ENCODE measurements at regions not wholly inside any gene's neighbourhood (a gene's known extent, or its start where the extent isn't known, plus 50 kb on each side); places are given as distances from the start of the nearest gene placed in this dataset.

DNA sequence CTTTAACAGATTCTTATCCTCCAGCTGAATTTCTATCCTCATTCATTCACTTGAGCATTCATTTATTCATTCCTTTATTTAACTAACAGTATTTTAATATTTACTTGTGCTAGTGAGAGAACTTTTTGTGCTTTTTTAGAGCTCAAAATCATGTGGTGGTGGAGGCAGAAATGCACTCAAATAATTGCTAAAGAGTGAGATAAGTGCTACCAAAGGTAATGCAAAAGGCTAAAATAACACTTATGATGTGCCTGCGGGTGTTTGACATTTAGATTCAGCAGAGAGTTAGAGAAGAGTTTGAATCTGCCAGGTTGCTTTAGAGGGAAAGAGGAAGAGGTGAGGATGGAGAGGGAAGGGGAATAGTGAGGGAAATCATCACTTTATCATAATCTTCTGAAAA is 431.5 kb upstream of the EDIL3 start:
- H3K27ac ChIP-seq (ENCODE audit: extremely low read length, insufficient read depth, low read length), result no peak overlapping the region
- FAIRE-seq (no peak), ATAC-seq (no peak), DNase-seq (ENCODE audit: low spot score) (no peak)
- no peaks in the 10 kb centered on the region for H3K9me3 ChIP-seq (ENCODE audit: low read length)
- intact Hi-C loops (cut with micrococcal nuclease; ENCODE audit: unreplicated experiment), result no loop called here
- no peak overlapping the region for H2AFZ ChIP-seq (ENCODE audit: low read length)
- no TSS peak for BruUV-seq (replicated peaks)
- H3K4me1 ChIP-seq (ENCODE audit: insufficient read depth, low read length), result no peaks in the 10 kb centered on the region
- H3K79me2 ChIP-seq (ENCODE audit: insufficient read depth, low read length), result no peaks in the 10 kb centered on the region
- ChIA-PET CTCF (ENCODE audit: low intra/inter-chr PET ratio, low total read pairs) (no interaction called here), POLR2A (no interaction called here)
- WGBS (ENCODE audit: low lambda C conversion rate), result 0% methylated on average over 1 of the region's 1 CpG
- no peak overlapping the region for H3K4me3 ChIP-seq (replicated peaks in 1 of 3; ENCODE audit: insufficient read depth in 1 of 3, low read depth in 2 of 3, low read length in 3 of 3)
- H3K36me3 ChIP-seq (replicated peaks in 1 of 2; ENCODE audit: control insufficient read depth in 1 of 2, insufficient read depth in 2 of 2, low read length in 2 of 2), result no peaks in the 10 kb centered on the region
- no peaks in the 10 kb centered on the region for H3K27me3 ChIP-seq (ENCODE audit: control insufficient read depth in 1 of 2, insufficient read depth in 2 of 2, low read length in 2 of 2)
- in situ Hi-C loops (cut with HindIII; ENCODE audit: extremely low pct_ligation_motif_present, low pct_unique_long_range_greater_than_20kb), result no loop called here
- no peaks in the 10 kb centered on the region for H4K20me1 ChIP-seq (ENCODE audit: insufficient read depth, low read length)
- H3K9ac ChIP-seq (ENCODE audit: insufficient read depth, low read depth, low read length), result no peak overlapping the region
- TF ChIP-seq NFIC (IDR thresholded peaks at IDR 0.05; ENCODE audit: low read length), result no peak
- no peak overlapping the region for H3K4me2 ChIP-seq (ENCODE audit: low read depth, low read length)

DNA sequence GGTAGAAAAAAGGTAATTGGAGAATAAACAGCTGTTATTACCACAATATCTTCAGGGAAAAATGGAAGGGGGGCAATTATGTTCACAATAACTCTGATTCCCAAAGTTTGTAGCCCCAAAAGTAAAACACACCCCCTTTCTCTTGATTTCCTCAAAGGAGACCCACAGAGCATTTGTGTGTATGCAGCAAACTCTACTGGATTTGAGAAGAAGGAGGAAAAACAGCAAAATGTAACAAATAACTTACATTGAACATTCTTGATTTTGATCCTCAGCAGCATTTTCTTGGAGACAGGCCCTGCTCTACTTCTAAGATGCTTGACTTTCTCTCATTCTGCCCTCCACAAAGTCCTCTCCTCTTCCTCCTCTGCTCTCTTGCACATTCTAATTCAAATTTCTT is 420.8 kb upstream of the EDIL3 start:
- in situ Hi-C loops (cut with HindIII; ENCODE audit: extremely low pct_ligation_motif_present, low pct_unique_long_range_greater_than_20kb) (no loop called here), intact Hi-C loops (cut with micrococcal nuclease; ENCODE audit: unreplicated experiment) (no loop called here)
- ATAC-seq (no peak), DNase-seq (ENCODE audit: low spot score) (no peak), FAIRE-seq (no peak)
- no peak overlapping the region for H3K4me3 ChIP-seq (replicated peaks in 1 of 3; ENCODE audit: insufficient read depth in 1 of 3, low read depth in 2 of 3, low read length in 3 of 3)
- no peaks in the 10 kb centered on the region for H3K4me1 ChIP-seq (ENCODE audit: insufficient read depth, low read length)
- POLR2A ChIA-PET, result no interaction called here
- H2AFZ ChIP-seq (ENCODE audit: low read length), result no peak overlapping the region
- CTCF ChIA-PET (ENCODE audit: low intra/inter-chr PET ratio, low total read pairs), result no interaction called here
- no peaks in the 10 kb centered on the region for H3K27me3 ChIP-seq (ENCODE audit: control insufficient read depth in 1 of 2, insufficient read depth in 2 of 2, low read length in 2 of 2)
- TF ChIP-seq HMG20B (CRISPR knock-in tag; conservative IDR thresholded peaks at IDR 0.05), result no peak
- no peak for TF ChIP-seq MAFG (CRISPR knock-in tag; IDR thresholded peaks at IDR 0.05)
- no peak for TF ChIP-seq RXRA (CRISPR knock-in tag; IDR thresholded peaks at IDR 0.05)
- TF ChIP-seq, protein P1, sequence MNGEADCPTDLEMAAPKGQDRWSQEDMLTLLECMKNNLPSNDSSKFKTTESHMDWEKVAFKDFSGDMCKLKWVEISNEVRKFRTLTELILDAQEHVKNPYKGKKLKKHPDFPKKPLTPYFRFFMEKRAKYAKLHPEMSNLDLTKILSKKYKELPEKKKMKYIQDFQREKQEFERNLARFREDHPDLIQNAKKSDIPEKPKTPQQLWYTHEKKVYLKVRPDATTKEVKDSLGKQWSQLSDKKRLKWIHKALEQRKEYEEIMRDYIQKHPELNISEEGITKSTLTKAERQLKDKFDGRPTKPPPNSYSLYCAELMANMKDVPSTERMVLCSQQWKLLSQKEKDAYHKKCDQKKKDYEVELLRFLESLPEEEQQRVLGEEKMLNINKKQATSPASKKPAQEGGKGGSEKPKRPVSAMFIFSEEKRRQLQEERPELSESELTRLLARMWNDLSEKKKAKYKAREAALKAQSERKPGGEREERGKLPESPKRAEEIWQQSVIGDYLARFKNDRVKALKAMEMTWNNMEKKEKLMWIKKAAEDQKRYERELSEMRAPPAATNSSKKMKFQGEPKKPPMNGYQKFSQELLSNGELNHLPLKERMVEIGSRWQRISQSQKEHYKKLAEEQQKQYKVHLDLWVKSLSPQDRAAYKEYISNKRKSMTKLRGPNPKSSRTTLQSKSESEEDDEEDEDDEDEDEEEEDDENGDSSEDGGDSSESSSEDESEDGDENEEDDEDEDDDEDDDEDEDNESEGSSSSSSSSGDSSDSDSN (CRISPR knock-in tag; IDR thresholded peaks at IDR 0.05), result no peak
- H3K9ac ChIP-seq (ENCODE audit: insufficient read depth, low read depth, low read length), result no peak overlapping the region
- no peaks in the 10 kb centered on the region for H3K79me2 ChIP-seq (ENCODE audit: insufficient read depth, low read length)
- no peak overlapping the region for H3K4me2 ChIP-seq (ENCODE audit: low read depth, low read length)
- H3K9me3 ChIP-seq (ENCODE audit: low read length), result no peaks in the 10 kb centered on the region
- H4K20me1 ChIP-seq (ENCODE audit: insufficient read depth, low read length), result no peaks in the 10 kb centered on the region
- no TSS peak for BruUV-seq (replicated peaks)
- no peaks in the 10 kb centered on the region for H3K36me3 ChIP-seq (replicated peaks in 1 of 2; ENCODE audit: control insufficient read depth in 1 of 2, insufficient read depth in 2 of 2, low read length in 2 of 2)
- no peak overlapping the region for H3K27ac ChIP-seq (ENCODE audit: extremely low read length, insufficient read depth, low read length)

Measured in HepG2 (cell line).